NCI-H748 treated with DMSO at 0.1 percent for 48 hours (cell line): ENCODE measurements at regions not wholly inside any gene's neighbourhood (a gene's known extent, or its start where the extent isn't known, plus 50 kb on each side); places are given as distances from the start of the nearest gene placed in this dataset.
A peak's percentile ranks its signal among the peaks of the same experiment; 100 is the strongest.
"Not testable (repeated sequence)": the region's sequence is repeated elsewhere in the genome, so short reads cannot be mapped to it uniquely, and the experiment has no call there.

Source experiments
- DNase-seq: peaks from one replicate; lab custom pipeline; 2025; lab: John Stamatoyannopoulos, UW

DNA sequence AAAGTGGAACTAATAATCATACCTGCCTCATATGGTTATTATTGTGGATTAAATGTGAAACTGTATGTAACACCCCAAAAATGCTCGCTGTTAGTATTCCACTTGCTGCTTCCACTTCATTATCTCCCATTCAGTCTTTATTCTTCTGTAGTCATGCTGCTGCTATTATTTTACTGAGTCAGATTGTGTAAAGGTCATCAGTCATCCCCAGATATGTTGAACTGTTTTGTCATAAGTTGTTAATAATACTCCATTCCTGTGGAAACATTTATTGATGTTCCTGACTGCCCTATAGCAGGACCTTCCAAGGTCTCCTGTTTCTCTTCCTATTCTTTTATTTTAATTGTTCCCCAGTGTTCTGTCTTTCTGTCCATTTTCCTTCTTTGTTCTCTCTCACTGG, 1148.3 kb downstream of the EPHA7 start:
- DNase-seq, result no peak

DNA sequence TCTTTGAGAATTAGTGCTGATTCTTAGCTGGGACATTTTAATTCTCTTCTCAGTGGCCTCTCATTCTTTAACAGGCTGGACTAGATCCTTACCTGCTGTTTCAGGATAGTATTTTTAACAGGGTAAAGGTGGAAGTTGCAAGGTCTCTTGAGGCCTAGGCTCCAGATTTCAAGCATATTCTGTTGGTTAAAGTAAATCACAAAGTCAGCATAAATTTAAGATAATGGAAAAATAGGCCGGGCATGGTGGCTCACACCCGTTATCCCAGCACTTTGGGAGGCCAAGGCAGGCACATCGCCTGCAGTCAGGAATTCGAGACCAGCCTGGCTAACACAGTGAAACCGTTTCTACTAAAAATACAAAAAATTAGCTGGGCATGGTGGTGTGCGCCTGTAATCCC, 1149.0 kb downstream of the EPHA7 start:
- no peak for DNase-seq

DNA sequence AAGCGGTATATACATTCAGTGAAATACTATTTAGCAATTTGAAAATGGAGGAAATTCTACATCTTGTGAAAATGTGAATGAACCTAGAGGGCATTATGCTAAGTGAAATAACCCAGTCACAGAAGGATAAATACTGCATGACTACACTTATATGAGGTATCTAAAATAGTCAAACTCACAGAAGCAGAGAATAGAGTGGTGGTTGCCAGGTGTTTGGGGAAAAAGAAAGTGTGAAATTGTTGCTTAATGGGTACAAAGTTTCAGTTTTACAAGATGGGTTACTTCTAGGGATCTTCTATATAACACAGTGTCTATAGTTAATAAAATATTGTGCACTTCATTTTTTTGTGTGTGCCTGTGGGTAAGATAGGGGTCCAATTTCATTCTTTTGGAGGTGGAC, 1152.0 kb downstream of the EPHA7 start:
- DNase-seq, result no peak

DNA sequence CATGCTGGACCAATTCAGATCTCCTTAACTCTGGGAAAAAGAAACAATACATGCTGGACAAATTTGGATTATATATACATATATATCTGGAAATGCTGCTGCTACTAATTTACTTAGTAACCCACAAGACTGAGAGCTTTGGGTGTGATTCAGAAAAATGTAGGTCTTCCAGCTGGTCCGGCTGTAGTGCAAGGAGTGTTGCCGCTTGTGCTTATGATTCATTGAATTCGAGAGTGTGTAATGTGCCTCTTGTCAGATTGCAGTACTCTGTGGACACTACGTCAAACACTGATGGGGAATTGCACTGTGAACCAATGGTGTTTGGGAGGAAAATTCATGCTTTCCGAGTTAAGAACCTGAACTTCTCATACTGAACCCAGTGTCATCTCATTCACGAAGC, 1155.5 kb downstream of the EPHA7 start:
- no peak for DNase-seq

DNA sequence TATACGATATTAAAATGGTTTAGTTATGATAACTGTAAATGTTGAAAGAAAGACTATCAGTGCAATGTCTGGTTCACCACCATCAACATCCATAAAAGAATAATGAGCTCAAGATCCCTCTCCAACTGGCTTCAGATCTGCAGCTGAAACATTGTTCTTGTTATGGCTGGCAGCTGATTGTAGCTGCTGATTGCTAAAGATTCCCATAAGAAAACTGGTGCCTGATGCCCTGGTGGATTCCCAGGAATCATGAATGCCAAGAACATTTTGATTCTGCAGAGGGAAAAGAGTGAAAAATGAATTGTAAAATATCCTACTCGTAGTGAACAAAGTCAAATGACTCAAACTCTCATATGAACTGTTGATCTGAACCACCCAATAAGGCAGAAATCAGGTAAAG, 1160.2 kb downstream of the EPHA7 start:
- DNase-seq, result no peak

DNA sequence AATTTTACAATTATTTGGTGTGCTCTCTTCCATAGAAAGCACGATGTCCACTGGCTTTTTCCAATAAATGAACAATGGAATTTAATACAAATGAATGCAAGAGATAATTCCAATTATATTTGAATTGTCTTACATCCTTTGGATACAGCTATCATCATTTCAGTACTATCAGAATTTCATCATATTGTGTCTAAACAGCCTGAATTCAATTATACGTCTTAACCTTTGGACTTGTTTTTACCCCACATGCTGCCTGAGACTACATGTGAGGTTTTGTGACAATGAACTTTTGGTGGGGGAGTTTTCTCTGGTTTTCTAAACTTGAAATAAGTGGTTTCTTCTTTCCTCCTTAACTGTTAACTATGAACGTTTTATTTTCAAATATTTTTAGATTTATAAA, 1176.0 kb downstream of the EPHA7 start:
- no peak for DNase-seq

DNA sequence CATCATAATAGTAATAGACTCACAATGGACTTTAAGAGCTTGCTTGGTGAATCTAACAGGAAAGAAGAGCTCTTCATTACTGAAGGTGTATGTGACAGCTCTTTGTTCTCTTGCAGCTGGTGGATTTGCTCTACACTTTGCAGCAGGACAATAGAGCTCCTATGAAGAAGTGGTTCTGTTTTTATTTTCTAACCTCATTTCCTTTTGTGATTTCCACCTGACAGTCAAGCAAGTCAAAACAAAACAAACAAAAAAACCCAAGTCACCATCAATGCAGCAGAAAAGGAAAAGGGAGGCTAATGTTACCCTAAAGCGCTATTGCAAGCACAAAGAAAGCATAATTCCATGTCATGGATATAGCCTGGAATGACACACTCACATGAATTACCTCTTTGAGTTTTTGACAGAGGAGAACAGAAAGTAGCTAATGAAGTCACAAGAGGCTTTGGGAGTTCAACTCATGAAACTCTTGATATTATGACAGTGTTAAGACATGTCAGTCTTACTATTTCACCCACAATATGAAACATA, 1188.1 kb downstream of the EPHA7 start:
- peak; percentile 100 for DNase-seq

DNA sequence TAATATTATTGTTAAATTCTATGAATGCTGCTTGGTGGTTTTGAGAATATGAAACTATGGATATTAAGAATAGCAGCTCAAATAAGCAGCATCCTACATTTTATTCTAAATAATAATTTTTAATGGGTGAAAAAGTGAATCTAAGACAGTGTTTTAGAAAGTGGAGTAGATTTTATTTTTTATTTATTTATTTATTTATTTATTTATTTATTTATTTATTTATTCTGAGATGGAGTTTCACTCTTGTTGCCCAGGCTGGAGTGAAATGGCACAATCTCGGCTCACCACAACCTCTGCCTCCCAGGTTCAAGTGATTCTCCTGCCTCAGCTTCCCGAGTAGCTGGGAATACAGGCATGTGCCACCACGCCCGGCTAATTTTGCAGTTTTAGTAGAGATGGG, 1199.4 kb downstream of the EPHA7 start:
- not testable (repeated sequence) for DNase-seq

DNA sequence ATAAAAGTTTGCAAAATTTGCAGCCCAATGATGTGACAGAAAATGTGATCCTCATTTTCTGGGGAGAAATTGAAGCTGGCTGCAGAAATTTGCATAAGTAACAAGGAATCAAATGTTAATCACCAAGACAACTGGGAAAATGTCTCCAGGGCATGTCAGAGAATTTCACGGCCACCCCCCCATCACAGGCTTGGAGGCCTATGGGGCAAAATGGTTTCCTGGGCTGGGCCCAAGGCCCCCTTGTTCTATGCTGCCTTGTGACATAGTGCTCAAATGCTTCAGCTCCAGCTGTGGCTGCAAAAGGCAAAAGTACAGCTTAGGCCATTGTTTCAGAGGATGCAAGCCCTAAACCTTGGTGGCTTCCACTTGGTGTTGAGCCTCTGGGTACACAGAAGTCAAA, 1202.6 kb downstream of the EPHA7 start:
- no peak for DNase-seq

DNA sequence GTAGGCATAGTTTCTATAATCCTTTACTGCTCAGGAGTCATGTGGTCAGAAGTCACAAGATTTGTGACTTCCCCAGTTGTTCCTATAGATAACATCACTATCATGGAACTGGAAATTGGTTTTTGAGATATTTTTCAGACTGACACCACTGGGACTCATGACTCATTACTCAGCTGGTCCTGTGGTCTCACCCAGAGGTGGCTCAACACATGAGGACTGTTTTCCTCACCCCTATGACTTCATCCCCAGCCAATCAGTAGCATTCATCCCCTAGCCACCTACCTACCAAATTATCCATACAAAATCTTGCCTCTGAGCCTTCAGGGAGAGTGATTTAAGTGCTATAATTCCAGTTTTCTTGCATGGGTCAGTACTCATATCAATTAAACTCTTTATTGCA, 1217.7 kb downstream of the EPHA7 start:
- no peak for DNase-seq

DNA sequence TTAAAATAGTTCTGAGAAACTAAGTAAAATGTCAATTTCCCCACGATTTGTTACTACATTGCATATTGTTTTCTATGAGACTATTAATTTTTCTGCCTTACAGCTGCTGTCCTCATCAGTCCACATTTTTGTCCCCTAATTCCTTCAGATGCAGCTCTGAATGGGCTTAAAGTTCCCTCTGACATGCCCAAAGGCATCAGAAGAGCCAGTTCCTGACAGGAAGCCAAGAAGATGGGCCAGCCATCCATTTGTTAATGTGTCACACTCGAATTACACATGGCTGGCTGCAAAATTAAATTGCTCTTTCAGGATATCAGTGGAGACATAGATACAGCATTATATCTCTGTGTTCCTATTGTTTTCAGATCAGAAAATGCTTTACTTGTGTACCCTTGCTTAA, 1223.0 kb downstream of the EPHA7 start:
- no peak for DNase-seq

DNA sequence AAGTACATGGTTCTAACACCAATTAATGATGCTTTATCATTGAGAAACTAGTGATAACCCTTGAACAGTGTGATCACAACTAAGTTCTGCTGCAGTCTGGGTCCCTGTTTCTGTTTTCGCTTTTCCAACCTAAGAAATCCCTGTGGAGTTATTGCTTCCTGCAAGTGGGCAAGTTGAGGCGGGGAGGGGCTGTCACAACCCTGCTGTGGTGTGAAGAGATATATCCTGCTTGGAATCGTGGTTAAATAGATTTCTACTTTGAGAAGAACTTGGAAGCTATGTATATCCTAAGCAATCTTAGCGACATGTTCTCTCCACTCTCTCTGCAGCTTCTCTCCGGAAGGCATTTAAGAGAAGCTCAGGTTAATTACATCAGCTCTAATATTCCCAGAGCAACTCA, 1223.6 kb downstream of the EPHA7 start:
- DNase-seq, result no peak

DNA sequence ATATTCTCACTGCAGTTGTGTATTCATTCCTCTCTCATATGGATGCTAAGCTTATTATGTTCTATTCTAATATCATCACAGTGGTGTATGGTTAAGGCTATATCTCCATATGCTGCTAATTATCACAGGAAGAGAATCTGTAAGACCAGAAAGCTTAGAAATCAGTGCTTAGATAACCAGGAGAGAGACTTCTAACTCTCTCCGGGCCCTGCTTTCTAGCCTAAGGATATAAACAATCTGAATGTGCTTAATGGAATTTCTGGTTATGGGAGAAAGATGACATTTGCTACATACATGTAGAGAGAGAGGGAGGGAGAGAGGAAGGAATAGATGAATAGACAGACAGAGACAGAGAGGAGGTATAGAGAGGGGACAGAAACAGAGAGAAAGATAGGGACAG, 1231.3 kb downstream of the EPHA7 start:
- no peak for DNase-seq

DNA sequence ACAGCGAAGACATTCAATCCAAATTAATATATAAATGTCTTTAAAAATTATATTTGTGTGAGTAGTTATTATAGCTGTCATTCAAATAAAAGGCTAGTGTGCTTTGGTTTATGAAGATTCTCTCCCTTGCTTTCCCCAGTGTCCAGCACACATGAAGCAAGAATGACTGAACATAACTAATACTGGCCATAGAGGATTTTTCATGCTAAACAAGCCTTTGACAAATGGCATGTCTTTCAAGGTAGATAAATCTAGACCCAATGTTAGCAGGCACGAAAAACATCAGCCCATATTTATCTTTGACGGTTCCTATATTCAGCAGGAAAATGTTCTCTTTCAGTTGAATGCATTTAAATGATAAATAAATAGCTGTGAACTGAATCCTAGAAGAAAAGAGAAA, 1234.4 kb downstream of the EPHA7 start:
- no peak for DNase-seq

DNA sequence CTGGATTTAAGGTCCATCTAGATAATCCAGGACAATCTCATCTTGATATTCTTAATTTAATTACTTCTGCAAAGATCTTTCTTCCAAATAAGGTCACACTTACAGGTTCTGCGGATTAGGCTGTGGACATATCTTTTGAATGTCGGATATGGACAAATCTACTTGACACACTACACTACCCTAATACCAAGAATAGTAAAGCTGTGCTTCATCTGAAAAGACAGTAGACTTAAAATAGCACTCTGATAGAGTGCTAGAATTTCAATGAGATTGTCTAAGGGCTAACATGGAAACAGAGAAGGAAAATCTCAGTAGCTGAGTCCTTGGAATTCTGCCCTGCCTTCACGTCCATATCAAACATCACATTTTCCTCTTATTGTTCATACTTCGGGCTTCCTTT, 1238.0 kb downstream of the EPHA7 start:
- no peak for DNase-seq

DNA sequence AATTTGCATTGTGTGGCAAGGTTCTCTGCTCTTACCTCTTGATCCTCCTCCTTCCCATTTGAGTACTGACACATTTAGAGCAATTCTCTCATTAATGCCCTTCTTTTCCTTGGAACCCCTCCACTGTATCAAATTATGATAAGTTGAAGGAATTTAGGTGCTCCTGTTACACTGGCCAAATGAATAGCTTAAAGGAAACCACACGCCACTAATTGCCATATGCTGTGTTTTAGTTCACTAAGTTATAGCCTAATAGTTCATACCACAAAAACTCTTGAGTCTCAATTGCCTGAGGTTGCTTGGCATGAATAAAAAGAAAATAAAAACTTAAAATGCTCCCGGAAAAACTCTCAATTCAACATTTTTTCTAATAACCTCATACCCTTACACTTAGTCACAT, 1239.3 kb downstream of the EPHA7 start:
- no peak for DNase-seq

DNA sequence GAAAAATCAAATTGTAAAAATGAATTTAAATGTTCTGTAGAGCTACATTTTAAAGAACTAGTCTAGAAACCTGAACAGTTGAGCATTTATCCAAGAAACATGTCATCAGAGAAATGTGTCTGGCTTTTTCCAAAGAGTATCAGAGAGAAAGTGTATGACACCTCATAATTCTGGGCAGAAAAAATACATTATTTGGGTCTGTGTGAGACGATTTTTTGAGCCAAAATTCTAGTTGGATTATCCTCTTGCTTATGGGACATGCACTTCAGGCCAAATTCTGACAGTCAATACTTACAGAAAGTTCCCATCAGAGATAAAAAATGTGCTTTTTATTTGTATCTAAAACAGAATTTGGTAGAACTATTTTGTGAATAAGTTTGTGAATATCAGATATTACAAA, 1242.7 kb downstream of the EPHA7 start:
- DNase-seq, result no peak

DNA sequence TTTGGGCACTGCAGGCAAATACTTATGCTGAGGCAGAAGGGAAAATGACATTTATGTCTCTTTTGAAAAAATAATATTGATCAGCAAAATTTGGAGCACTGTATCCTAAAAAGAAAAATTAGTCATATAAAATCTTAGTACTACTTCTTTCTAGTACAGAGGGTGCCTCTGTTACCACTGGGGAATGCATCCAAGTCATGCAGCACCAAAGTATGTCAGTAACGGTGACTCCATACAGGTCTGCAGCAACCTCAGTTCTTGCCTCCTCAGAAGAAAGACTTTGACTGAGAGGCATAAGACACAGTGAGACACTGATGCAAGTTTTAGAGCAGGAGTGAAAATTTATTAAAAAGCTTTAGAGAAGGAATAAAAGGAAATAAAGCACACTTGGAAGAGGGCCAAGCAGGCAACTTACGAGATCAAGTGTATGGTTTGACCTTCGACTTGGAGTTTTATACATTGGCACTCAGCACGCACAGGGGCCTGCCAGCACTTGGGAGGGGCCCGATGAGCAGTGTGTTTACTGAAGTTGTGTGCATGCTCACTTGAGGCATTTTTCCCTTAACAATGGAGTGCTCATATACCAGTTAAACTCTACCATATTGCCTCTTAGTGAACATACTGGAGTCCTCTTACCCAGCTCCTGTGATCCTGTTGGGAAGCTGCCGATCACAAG, 1244.8 kb downstream of the EPHA7 start:
- no peak for DNase-seq

DNA sequence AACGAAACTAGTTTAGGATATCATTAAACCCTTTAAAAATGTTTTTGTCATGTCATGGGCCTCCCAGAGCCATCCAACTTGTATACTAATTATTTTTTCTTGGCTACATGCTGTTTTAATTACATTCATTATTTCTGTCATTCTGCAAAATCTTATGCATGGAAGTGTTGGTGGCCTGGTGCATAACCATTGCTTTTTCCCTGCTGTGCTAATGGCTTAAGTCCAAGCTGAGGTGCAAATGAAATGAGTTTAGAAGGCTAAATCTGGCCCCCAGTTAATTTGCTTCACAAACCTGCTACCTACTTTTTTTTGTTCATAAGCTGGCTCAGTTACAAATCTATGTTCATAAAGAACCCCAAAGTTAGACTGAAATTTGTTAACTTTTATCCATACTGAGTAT, 1249.9 kb downstream of the EPHA7 start:
- DNase-seq, result no peak

DNA sequence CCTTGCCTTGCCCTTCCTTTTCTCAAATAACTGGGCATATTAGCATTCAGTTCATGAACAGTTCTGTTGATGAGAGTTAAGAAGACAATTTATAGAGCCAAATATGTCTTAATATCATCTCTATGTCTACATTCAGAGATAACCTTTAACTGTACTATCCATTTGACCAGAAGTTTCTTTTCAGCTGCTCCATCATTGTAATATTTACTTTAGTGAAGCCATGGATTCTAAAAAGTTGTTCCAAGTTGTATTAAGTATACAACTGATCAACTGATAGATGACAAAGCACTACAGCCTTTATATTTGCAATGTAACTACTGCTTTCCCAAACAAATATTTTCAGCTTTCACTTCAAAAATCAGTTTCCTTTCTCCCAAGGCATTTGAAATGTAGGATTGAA, 1252.7 kb downstream of the EPHA7 start:
- no peak for DNase-seq

DNA sequence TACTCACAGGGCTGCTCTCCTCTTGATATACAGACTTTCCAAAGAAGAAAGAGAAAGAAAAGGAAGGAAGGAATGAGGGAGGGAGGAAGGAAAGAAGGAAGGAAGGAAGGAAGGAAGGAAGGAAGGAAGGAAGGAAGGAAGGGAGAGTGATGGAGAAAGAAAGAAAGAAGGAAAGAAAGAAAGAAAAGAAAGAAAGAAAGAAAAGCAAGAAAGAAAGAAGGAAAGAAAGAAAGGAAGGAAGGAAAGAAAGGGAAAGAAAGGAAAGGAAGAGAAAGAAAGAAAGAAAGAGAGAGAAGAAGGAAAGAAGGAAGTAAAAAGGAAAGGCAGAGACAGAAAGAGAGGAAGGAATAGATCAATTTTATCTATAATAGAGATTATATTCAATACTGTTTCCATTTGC, 1257.4 kb downstream of the EPHA7 start:
- no peak for DNase-seq

DNA sequence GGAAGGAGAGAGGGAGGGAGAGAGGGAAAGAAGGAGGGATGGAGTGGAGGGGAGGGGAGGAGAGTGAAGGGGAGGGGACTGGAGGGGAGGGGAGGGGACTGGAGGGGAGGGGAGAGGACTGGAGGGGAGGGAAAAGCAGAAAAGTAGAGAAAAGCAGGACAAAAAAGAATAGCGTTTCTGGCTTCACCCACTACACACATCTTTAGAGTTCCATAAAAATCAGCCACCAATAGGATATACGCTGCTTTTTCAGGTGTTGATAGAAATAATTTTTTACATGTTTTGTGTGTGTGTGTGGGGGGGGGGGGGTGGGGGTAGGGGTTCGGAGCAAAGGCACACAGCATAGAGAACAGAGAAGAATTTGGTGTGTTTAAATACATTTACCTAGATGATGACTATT, 1259.1 kb downstream of the EPHA7 start:
- DNase-seq, result no peak

DNA sequence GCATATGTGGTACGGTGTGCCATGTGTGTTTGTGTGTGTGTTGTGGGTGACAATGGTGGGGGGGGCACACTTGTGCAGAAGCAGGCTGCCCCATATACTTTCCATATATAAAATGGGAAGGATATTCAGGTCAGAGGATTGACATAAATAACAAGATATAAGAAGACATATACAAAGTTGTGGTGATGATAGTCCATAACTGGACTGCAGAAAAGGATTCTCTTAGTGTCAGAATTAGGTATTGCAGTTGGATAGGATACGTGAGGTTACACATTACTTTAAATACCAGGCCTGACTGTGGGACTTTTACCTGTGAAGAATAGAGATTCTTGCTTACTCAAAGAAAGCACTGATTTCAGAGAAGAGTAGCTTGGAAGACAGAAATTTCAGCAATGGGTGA, 1260.3 kb downstream of the EPHA7 start:
- no peak for DNase-seq

DNA sequence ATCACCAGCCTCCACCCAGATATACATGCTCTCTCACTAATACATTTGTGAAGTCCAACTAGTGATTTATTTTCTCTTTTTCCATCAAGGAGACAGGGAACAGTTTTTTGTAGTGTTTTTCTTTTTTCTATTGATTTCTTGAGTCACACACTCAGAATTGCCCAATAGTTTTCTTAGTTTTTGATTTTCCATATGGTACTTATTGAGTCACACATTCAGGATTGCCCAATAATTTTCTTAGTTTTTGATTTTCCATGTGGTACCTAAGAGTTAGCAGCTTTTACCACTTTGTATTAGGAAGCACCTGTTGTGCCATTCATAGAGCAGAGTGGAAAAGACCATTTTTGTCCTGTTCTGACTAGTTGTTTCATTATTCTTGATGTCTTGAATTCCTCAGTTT, 1268.8 kb downstream of the EPHA7 start:
- no peak for DNase-seq

DNA sequence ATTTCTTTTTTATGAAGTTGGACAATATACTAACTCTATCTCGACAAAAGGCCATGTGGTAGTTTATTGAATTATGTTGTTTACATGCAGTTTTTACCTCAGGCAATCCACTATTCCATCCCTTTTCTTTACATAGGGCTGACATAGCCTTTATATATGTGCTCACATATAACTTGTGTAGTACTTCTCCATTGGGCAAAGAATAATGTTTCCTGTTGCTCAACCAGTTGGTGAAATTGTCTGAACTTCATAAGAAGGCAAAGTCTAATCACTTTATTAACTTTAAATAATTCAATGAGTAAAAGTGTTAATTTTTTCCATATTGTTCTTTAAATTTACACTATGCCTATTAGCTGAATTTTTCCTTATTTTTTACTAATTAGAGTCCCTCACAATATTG, 1272.1 kb downstream of the EPHA7 start:
- no peak for DNase-seq
